ENCODE measurements at regions not wholly inside any gene's neighbourhood (a gene's known extent, or its start where the extent isn't known, plus 50 kb on each side); places are given as distances from the start of the nearest gene placed in this dataset.
"Not testable (repeated sequence)": the region's sequence is repeated elsewhere in the genome, so short reads cannot be mapped to it uniquely, and the experiment has no call there.

- TF ChIP-seq CTCF (IDR thresholded peaks at IDR 0.05), result no peak
- no peaks in the 10 kb centered on the region for H3K27me3 Mint-ChIP-seq (ENCODE audit: low read depth)
- no peak overlapping the region for H3K27ac Mint-ChIP-seq (ENCODE audit: unreplicated experiment)
- H3K36me3 Mint-ChIP-seq (ENCODE audit: low read depth), result no peaks in the 10 kb centered on the region
- H3K4me1 Mint-ChIP-seq (ENCODE audit: low read depth), result no peaks in the 10 kb centered on the region
- H3K9me3 Mint-ChIP-seq (ENCODE audit: low read depth), result peaks cover 5% of the 10 kb centered on the region
- H3K4me3 Mint-ChIP-seq (ENCODE audit: unreplicated experiment), result no peak overlapping the region
- DNase-seq (ENCODE audit: low spot score), result no peak
Measured at GRCh38 chr13:57878291-57878690, 246.7 kb downstream of the PCDH17 start.

- no peak for TF ChIP-seq CTCF (IDR thresholded peaks at IDR 0.05)
- no peaks in the 10 kb centered on the region for H3K27me3 Mint-ChIP-seq (ENCODE audit: low read depth)
- H3K9me3 Mint-ChIP-seq (ENCODE audit: low read depth), result no peaks in the 10 kb centered on the region
- DNase-seq (ENCODE audit: low spot score), result no peak
- H3K4me1 Mint-ChIP-seq (ENCODE audit: low read depth), result no peaks in the 10 kb centered on the region
- no peak overlapping the region for H3K4me3 Mint-ChIP-seq (ENCODE audit: unreplicated experiment)
- no peak overlapping the region for H3K27ac Mint-ChIP-seq (ENCODE audit: unreplicated experiment)
- no peaks in the 10 kb centered on the region for H3K36me3 Mint-ChIP-seq (ENCODE audit: low read depth)
Measured at GRCh38 chr13:57897225-57897624, 265.7 kb downstream of the PCDH17 start.

- Mint-ChIP-seq H3K27me3 (ENCODE audit: low read depth) (no peaks in the 10 kb centered on the region), H3K9me3 (ENCODE audit: low read depth) (peaks cover 14% of the 10 kb centered on the region), H3K4me3 (ENCODE audit: unreplicated experiment) (no peak overlapping the region), H3K36me3 (ENCODE audit: low read depth) (no peaks in the 10 kb centered on the region), H3K27ac (ENCODE audit: unreplicated experiment) (no peak overlapping the region), H3K4me1 (ENCODE audit: low read depth) (no peaks in the 10 kb centered on the region)
- TF ChIP-seq CTCF (IDR thresholded peaks at IDR 0.05), result no peak
- no peak for DNase-seq (ENCODE audit: low spot score)
Measured at GRCh38 chr13:57899096-57899495, 267.6 kb downstream of the PCDH17 start.

- H3K9me3 Mint-ChIP-seq (ENCODE audit: low read depth), result peaks cover 16% of the 10 kb centered on the region
- not testable (repeated sequence) for H3K27ac Mint-ChIP-seq (ENCODE audit: unreplicated experiment); H3K4me1 Mint-ChIP-seq (ENCODE audit: low read depth); H3K36me3 Mint-ChIP-seq (ENCODE audit: low read depth); H3K4me3 Mint-ChIP-seq (ENCODE audit: unreplicated experiment); H3K27me3 Mint-ChIP-seq (ENCODE audit: low read depth); DNase-seq (ENCODE audit: low spot score)
Measured at GRCh38 chr13:57909833-57910232, 278.3 kb downstream of the PCDH17 start.

GRCh38 chr13:57918086-57918485 is 286.5 kb downstream of the PCDH17 start:
- H3K27me3 Mint-ChIP-seq (ENCODE audit: low read depth), result no peaks in the 10 kb centered on the region
- TF ChIP-seq CTCF (IDR thresholded peaks at IDR 0.05), result no peak
- peaks cover 3% of the 10 kb centered on the region for H3K9me3 Mint-ChIP-seq (ENCODE audit: low read depth)
- H3K4me1 Mint-ChIP-seq (ENCODE audit: low read depth), result no peaks in the 10 kb centered on the region
- no peak overlapping the region for H3K4me3 Mint-ChIP-seq (ENCODE audit: unreplicated experiment)
- H3K27ac Mint-ChIP-seq (ENCODE audit: unreplicated experiment), result no peak overlapping the region
- H3K36me3 Mint-ChIP-seq (ENCODE audit: low read depth), result no peaks in the 10 kb centered on the region
- no peak for DNase-seq (ENCODE audit: low spot score)

- H3K27ac Mint-ChIP-seq (ENCODE audit: unreplicated experiment), result no peak overlapping the region
- no peak overlapping the region for H3K4me3 Mint-ChIP-seq (ENCODE audit: unreplicated experiment)
- H3K36me3 Mint-ChIP-seq (ENCODE audit: low read depth), result no peaks in the 10 kb centered on the region
- H3K27me3 Mint-ChIP-seq (ENCODE audit: low read depth), result no peaks in the 10 kb centered on the region
- DNase-seq (ENCODE audit: low spot score), result no peak
- no peak for TF ChIP-seq CTCF (IDR thresholded peaks at IDR 0.05)
- H3K4me1 Mint-ChIP-seq (ENCODE audit: low read depth), result no peaks in the 10 kb centered on the region
- H3K9me3 Mint-ChIP-seq (ENCODE audit: low read depth), result peaks cover 4% of the 10 kb centered on the region
Measured at GRCh38 chr13:57918913-57919312, 287.4 kb downstream of the PCDH17 start.
